Activated CD8-positive, alpha-beta memory T cell treated with anti-CD3 and anti-CD28 coated beads, Interleukin-2, amount 50 U/mL, for 4 hours (primary cell): ENCODE measurements at regions not wholly inside any gene's neighbourhood (a gene's known extent, or its start where the extent isn't known, plus 50 kb on each side); places are given as distances from the start of the nearest gene placed in this dataset.

Experiments used
- DNase-seq: peaks from one replicate; pipeline ENCODE4 v3.0.0-alpha.2; 2020

DNA sequence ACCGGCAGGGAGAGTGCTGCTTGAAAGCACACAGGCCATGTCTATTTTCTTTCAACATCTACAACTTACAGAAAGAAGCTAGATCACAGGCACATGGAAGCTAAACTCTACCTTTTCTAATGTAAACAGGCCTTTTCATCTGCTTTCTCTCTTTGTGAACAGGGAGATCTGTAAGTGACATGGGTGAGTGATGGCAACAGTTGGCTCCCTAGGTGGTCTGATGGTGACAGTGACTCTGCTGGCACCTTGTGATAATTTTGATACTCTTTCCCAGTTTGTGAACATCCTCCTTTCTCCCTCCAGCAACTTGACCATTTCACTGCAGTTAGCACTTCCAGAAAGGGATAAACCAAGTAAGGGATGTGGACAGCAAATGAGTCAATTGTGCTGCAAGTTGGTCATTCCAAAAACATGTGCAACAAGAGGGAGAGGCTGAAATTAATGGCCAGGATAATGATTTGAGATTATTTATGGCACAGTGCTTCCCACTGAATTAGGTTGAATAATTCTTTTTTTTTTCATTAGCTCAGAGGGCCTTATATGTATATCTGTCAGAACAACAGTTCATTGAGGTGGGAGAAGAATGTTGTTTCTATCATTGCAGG, 89.5 kb downstream of the XCL2 start:
- no peak for DNase-seq

DNA sequence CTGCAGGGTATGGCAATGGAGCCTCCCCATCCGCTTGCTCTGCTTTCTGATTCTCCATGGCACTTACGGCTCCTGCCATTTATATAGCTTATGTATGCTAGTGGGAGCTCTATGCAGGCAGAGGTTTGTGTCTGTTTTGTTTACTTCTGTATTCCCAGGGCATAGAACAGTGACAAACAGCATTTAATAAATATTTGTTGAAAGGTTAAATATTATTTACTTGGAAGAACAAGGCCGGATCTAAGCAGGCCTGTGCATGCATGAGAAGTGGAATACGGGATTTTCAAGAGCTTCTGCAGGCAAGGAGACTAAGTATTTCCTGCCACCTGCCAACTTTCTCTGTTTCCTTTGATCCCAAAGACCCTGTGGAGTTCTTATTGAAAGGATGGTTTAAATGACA, 90.7 kb downstream of the XCL2 start:
- DNase-seq, result no peak

DNA sequence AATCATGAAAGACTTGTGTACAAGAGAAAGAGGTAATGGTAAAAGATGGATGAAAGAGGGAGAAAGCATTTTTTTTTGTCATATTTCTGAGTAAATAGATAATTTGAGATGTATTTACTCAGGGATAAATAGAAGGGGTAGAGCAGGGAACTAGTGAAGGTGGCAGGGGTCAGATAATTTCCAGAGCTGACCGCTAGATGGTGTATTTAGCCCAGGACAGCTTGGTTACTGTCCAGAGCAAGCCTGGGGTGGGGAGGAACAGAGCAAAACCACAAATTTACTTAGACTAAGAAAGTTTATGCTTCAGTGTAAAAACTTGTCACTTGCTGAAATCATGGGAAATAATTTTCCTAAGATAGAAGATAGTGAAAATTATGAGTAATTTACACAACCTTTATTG, 91.5 kb downstream of the XCL2 start:
- no peak for DNase-seq

DNA sequence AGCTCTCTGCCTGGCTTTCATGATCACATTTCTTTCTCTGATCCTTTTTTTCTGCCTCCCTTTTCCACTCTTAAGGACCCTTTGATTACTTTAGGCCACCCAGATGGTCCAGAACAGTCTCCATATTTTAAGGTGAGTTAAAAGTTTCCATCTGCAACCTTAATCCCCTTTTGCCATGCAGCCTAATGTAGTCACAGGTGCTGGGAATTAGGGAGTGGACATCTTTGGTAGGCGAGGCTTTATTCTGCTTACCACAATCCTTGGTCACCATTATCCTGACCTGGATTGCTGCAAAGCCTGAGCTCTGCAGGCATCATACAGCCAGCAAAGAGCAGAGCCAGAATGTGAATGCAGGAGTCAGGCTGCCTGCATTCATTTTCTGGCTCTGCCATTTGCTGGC, 95.9 kb downstream of the XCL2 start:
- DNase-seq, result no peak

DNA sequence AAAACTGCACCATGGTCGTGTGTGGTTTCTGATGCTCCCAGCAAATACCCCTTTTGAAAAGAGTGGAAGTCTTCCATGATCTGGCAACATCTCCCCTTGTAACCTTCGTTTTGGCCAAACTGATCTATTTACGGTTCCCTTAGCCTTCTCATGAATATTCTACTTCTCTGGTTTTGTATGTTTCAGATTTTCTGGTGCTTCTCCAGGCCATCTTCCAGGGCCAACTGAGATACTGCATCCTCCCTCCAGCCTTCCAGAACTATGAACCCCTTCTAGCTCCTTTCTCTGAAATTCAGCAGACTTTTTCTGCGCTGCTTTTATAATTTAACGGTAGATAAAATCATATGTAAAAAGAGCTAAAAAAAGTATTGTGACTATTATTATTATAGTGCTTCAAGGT, 97.7 kb downstream of the XCL2 start:
- DNase-seq, result no peak

DNA sequence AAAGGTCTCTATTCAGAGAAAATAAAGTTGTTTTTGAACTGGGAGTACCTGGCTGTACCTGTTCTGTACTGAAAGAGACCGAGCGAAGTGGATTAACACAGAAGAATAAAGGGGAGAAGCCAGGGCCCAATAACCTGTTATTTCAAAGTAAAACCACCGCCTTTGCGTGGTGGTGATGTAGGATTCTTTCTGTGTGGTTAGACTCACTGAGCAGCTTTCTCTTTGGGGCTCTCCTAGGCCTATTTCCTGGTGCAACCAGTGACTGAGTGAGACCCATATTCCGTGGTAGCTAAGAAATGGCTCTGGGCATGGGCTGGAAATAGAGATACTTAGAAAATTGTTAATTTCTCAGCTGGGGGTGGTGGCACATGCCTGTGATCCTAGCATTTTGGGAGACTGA, 99.9 kb downstream of the XCL2 start:
- DNase-seq, result peak; percentile 21

DNA sequence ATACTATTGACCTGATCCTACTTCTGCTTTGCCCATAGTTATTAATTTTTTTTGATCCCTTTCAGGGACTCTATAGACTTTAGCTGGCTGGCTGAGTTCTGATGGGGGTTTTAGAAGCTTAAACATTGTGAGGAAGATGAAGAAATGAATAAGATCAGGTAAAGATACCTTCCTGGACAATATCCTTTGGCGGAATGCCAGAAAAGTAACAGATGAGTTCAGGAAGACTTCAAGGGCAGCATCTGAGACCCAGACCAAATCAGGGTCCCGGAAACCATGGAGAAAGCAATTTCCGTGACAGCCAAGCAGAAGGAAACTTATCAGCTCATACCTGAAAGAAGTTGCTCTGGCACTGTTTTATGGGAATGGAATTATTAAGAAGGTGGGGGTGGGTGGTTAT, 100.4 kb downstream of the XCL2 start:
- no peak for DNase-seq

DNA sequence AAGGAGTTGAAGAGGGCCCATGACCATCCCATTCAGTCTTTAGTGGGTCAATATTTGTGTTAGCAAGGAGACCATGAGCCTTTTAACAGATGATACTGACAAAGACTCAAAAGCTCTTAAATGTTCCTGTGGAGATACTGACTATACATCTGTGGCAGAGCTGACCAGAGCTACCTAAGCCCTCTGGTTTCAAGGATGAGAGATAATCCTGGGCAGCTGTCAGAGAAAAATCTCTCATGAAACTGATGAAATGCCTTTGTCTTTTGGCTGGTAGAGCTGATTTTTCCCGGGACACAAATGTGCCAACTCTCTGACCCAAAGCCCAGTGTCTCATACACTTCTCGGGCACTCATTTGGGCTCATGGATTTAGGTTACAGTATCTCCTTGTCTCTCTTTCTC, 100.9 kb downstream of the XCL2 start:
- DNase-seq, result no peak

DNA sequence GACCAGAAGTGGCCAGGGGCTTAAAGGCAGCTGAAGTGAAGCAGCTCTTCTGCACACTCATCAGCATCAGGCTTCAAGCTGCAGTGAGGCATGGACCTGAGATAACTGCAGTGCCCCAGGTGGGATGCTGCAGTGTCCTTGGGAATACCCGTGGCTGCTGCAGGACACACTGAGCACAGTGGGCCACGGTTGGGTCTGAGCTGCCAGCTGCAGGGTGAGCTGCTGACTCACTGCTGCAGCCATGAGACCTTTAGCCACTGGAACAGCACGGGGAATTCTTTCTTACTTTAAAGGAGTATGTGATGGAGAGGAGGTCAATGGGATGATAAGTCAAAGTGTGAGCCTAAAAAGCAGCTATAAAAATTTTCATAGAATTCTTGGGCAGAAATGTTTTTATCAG, 102.1 kb downstream of the XCL2 start:
- DNase-seq, result no peak

DNA sequence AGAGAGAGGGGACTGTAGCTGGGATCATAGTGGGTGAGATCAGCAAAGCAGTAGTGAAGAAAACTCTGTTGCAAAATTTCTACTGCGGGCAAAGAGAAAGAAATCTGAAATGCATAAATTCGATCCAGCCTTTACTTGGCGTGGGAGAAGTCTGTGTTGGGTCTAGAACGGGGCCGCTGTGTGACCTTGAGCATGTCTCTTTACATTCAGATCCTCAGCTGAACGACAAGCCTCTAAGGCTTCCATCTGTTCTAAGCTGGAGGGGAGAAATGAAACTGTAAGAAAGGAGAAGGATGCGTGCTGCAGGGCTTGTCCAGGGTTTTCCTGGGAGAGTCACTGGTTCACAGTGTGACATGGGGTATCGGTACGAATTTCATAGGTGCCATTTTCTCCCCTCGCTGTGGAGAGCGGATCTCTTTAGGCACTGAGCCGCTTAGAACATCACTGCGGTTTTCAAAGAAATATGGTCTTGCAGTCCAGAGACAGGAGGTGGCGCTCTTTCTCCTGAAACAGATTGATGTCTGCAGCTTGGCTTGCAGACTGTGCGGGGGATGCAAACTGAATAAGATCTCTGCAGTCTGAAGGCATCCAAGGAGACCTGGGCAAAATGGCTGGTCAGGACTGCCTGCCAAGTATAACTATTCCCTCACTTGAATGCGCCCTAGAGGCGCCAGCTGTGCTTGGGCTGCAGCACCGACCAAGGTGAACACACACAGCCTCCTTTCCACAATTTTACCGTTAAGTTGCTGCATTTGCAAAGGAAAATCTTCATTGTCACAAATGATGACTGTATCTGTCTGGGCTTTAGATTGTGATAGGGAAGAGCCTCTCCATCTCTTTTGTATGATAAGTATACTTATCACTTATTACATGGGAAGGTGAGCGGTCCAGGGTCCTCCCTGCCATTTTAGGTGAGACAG, 104.1 kb downstream of the XCL2 start:
- peak; percentile 84 for DNase-seq

DNA sequence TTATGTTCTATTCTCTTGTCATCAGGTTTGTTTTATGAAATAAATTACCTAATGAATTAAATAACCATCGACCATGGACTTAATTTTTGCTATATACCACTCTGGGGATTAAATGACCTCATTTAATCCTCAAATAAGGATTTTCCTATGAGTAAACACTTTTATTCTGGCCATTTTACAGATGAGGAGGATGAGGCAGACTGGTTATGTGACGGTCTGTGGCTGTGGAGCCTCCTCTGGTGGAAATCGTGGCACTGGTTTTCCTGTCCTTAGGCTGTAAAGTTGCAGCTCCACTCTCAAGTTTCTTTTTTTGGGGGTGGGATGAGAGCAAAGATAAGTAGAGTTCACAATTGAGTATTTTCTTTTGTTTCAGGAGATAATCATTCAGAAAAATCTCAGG, 105.2 kb downstream of the XCL2 start:
- DNase-seq, result no peak

DNA sequence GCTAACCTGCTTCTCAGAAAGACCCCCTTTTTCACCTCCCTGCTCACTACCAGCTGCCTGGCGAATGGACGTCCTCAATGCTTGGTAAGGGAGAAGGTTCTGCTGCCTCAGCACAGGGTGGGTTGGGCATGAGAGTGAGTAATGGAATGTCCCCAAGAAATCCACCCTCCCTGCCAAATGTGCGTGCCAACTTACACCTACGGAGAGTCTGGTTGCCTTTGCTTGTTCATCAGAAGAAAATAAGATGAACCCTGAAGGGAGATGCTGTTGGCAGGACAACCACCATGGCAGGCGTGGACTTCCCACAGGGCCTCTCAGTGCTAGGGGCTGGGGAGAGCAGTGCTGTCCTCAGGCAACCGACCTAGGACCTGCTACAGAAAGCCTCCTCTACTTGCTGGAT, 106.0 kb downstream of the XCL2 start:
- no peak for DNase-seq

DNA sequence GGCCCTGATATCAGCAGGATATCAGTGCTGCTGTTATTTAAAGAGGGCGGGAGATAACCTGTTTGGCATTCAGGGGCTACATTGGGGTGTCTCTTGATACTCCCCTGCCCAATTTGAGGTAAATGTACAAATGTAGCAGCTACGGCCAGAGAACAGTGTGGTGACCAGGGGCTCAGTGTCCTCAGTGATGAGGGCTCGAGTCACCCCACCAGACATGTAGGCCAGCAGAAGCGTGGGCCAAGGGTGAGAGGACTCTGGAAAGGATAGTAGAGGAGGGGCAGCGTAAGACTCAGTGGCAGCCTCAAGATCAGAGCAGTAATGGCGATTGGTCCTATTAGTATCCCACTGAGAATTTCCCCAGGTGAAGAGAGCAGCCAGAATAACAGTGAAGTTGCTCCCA, 108.4 kb downstream of the XCL2 start:
- no peak for DNase-seq

DNA sequence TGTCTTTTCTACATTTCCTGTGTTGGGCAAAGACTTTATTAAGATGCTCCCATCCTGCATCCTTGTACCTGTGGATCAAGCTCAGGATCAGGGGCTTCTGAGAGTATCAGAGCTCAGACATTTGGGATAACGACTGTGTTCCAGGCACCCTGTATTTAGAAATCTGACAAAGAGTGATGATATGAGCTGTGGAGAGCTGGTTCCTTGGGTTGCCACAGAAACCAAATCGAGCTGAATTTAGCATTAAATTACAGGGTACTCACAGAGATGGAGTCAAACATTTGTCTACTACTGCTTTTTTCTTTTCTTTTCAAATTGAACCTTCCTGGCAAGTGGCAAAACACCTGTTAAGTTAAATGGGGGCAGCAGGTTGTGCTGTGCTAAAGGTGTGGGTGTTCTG, 110.6 kb downstream of the XCL2 start:
- DNase-seq, result no peak

DNA sequence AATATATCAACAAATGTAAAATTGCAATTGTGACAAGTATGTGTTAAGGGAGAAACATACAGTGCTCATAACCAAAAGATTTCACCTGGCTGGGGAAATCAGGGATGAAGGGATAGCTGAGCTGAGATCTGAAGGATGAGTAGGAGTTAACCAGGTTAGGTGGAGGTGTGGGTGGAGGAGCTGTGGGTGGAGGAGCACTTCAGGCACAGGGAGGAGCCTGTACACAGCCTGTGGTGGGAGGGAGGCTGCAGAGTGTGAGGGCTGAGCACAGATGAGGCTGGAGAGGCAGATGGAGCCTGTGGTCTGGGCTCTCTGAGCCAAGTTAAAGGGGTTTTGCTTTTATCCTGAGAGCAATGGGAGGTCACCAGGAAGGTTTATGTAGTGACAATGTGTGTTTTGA, 111.9 kb downstream of the XCL2 start:
- DNase-seq, result no peak

DNA sequence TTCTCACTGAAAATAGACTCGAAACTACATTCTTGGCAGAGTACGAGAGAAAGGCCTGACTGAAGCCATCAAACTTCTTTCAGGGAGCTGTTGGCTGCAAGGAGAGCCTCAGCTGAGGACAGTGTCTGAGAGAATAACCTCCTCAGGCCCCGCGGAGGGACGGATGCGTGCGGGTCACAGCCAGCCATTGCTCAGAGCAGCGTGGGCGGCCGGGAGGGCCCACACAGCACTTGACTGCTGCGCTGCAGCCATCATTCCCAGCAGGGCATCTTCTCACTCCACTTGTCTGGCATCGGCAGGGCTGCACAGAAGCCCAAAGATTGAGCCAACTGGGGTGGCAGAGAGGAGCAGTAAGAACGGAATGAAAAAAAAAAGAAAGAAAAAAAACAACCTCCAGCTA, 113.5 kb downstream of the XCL2 start:
- no peak for DNase-seq

DNA sequence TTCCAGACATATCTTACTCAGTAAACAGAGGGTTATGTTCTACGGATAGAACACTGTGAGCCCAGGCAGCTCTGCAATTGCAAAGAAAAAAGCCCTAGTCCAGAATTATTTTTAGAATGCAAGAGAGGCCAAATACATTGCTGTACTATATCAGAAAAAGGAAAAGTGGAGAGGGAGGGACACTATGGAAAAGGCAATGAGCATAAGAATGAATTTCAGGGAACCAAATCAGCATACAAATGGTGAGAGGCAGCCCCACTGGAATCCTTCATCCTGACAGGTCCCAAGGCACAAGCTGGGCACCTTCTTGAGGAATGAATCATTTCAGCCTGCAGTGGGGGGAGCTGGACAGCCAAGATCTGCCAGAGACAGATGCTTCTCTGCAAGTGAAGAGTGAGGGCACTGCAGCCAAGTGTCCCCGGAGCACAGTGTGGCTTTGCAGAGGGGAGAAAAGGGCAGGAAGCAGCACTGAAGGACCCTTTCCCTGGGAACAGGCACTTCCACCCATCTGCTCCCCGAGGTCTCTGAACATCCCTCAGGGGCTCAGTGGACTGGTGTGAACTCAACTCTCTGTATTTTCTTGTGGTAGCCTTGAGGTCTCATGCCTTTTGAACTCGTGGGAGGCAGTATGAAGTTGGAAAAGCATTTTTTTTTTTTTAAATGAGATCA, 115.6 kb downstream of the XCL2 start:
- DNase-seq, result no peak

DNA sequence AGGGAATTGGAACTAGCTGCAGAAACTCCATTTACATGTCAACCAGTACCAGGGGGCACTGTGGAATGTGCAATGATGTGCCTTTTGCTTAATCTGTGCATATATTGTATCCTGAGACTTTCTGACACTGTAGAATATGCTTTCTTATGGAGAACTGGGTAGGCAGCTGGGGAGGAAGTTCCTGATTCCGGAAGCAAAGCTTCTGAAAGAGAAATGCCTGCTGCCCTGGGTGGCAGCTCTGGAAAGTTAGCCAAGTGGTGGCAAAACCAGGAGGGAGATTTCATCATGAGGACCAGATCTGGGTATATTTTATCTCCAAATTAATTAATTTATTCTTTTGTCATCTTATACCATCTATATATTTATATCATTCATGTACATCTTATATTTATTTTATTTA, 116.7 kb downstream of the XCL2 start:
- DNase-seq, result no peak

DNA sequence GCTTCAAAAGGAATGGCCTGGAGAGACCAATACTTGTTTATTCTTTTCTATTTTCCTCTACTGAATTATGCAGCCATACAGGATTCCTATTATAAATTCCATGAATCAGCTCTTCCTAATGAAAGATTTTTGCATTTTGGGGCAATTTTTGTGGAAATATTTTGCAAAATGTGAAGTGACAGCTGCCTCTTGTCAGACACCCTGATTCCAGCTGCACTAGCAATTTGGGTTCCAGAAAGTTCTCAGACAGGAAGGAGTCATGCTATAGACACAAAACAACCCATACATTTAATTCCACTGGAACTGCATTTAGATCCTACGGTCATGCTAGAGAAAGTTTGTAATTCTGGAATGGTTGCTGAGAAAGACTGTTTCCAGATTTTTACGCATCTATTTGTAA, 119.5 kb downstream of the XCL2 start:
- no peak for DNase-seq

DNA sequence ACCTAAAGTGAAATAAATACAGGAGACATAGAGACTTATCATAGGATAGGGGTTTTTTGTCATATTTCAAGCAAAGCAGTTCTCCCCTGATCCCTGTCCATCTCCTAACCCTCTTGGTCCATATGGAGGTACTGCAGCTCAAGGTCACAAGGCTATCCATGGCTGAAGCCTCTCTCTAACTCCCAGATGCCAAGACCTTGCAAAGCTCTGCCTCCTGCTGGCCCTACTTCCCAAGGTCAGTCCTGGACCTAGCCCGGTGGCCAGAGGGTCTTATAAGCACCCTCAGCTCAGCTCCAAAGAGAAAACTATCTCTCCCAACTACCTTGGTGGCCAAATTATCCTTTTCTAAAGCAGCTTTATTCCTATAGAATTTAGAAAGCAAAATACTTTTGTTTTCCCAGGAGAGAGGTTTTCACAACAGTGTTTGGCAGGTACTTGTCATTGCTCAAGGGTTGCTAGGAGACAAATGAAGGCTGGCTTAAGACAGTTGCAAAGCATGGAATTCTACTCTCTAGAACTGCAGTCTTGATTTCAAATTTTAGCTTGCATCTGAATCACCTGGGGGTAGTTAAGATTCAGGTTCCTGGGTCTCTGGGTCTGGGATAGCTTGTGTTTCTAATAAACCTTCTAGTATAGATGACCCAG, 121.5 kb downstream of the XCL2 start:
- no peak for DNase-seq

DNA sequence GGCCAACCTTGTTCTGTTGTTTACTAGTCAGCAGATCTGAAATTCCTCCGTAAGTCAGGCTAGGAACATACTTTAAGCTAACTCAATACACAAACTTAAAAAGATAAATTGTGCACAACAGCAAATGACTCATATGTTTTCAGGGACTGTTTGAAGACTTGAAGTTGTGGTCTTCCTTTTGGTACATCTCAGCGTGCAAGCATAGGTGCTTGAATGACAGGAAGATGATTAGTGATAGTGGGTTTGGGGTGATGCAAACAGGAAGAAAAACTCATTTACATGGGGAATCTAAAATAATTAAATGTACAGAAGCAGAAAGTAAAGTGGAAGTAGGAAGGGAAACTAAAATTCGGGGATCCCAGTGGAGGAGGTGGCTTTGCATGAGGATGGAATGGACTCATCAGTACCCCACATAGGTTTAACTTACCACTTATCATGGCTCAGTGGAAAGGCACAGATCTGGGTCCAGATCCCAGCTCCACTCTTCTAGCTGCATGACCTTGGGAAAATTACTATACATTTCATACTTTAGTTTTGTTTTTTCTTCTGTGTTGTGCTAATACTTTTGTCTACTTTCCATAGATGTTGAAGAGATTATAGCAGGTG, 122.3 kb downstream of the XCL2 start:
- DNase-seq, result no peak

DNA sequence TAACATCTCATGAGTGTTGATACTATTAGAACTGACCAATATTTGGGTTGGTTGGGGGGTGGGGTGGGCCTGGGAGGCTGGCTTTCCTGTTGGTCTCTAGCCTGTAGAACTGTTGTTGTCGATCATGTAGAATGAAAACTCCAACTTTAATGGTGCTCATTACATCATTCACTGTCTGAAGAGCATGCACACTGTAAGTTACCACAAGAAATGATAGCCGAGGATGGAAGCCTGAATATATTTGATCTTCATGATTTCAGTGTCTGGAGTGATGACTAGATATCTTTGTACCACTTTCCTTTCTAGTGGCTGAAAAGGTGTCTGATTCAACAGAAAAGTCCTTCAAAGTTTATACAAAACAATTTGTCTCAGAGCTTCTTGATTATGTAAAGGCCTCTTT, 123.6 kb downstream of the XCL2 start:
- DNase-seq, result no peak

DNA sequence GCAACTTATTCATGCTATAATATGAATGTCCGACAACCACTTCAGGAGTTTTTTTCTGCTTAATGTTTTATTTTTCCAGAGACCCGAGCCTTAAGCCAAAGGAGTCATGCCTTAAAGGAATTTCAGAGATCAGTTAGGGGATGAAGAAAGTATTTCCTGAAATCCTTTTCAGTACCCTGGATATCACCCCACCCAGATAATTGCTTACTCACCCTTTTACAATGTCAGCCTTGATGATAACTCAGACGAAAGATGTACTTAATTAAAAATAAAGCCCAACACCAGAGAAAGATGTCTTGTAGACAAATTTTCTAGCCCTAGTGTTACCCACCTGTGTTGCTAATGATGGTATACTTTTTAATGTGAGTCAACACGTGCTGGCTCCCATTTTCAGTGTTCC, 124.1 kb downstream of the XCL2 start:
- DNase-seq, result no peak
